ENCODE measurements at regions not wholly inside any gene's neighbourhood (a gene's known extent, or its start where the extent isn't known, plus 50 kb on each side); places are given as distances from the start of the nearest gene placed in this dataset.
"Not testable (repeated sequence)": the region's sequence is repeated elsewhere in the genome, so short reads cannot be mapped to it uniquely, and the experiment has no call there.

GRCh38 chr4:126192506-126192905 is 877.8 kb downstream of the FAT4 start:
- Mint-ChIP-seq H3K36me3 (ENCODE audit: low read depth) (no peaks in the 10 kb centered on the region), H3K4me1 (ENCODE audit: low read depth) (no peaks in the 10 kb centered on the region), H3K4me3 (no peak overlapping the region), H3K9me3 (peaks cover 33% of the 10 kb centered on the region), H3K27me3 (no peaks in the 10 kb centered on the region), H3K27ac (no peak overlapping the region)
- intact Hi-C loops (cut with micrococcal nuclease) = no loop called here

GRCh38 chr4:126201251-126202138 is 886.7 kb downstream of the FAT4 start:
- H3K4me3 Mint-ChIP-seq; H3K36me3 Mint-ChIP-seq (ENCODE audit: low read depth); H3K4me1 Mint-ChIP-seq (ENCODE audit: low read depth); H3K27ac Mint-ChIP-seq; H3K27me3 Mint-ChIP-seq; intact Hi-C loops (cut with micrococcal nuclease): not testable (repeated sequence)
- peaks cover 35% of the 10 kb centered on the region for H3K9me3 Mint-ChIP-seq

GRCh38 chr4:126202226-126202625 is 887.5 kb downstream of the FAT4 start:
- Mint-ChIP-seq H3K9me3 (peaks cover 35% of the 10 kb centered on the region), H3K27me3 (no peaks in the 10 kb centered on the region), H3K4me1 (ENCODE audit: low read depth) (no peaks in the 10 kb centered on the region), H3K27ac (no peak overlapping the region), H3K4me3 (no peak overlapping the region), H3K36me3 (ENCODE audit: low read depth) (no peaks in the 10 kb centered on the region)
- intact Hi-C loops (cut with micrococcal nuclease) = no loop called here

- H3K27ac Mint-ChIP-seq = no peak overlapping the region
- intact Hi-C loops (cut with micrococcal nuclease) = no loop called here
- H3K36me3 Mint-ChIP-seq (ENCODE audit: low read depth) = no peaks in the 10 kb centered on the region
- H3K4me3 Mint-ChIP-seq = no peak overlapping the region
- peaks cover 14% of the 10 kb centered on the region for H3K9me3 Mint-ChIP-seq
- no peaks in the 10 kb centered on the region for H3K4me1 Mint-ChIP-seq (ENCODE audit: low read depth)
- H3K27me3 Mint-ChIP-seq = no peaks in the 10 kb centered on the region
These were observed 893.2 kb downstream of the FAT4 start for GRCh38 chr4:126207910-126208309.

- Mint-ChIP-seq H3K9me3 (peaks cover 8% of the 10 kb centered on the region), H3K27ac (no peak overlapping the region), H3K36me3 (ENCODE audit: low read depth) (no peaks in the 10 kb centered on the region), H3K27me3 (no peaks in the 10 kb centered on the region), H3K4me1 (ENCODE audit: low read depth) (no peaks in the 10 kb centered on the region), H3K4me3 (no peak overlapping the region)
- intact Hi-C loops (cut with micrococcal nuclease) = no loop called here
These were observed 894.4 kb downstream of the FAT4 start for GRCh38 chr4:126209147-126209546.

GRCh38 chr4:126213996-126214395 is 899.2 kb downstream of the FAT4 start:
- intact Hi-C loops (cut with micrococcal nuclease) = no loop called here

GRCh38 chr4:126215759-126216158 is 901.0 kb downstream of the FAT4 start:
- Mint-ChIP-seq H3K27ac (no peak overlapping the region), H3K27me3 (no peaks in the 10 kb centered on the region)

More at GRCh38 chr4:126213996-126214395, 899.2 kb downstream of the FAT4 start:
- H3K4me1 Mint-ChIP-seq (ENCODE audit: low read depth) = no peaks in the 10 kb centered on the region
- no peaks in the 10 kb centered on the region for H3K27me3 Mint-ChIP-seq
- H3K27ac Mint-ChIP-seq = no peak overlapping the region
- no peak overlapping the region for H3K4me3 Mint-ChIP-seq
- H3K36me3 Mint-ChIP-seq (ENCODE audit: low read depth) = no peaks in the 10 kb centered on the region
- no peaks in the 10 kb centered on the region for H3K9me3 Mint-ChIP-seq

GRCh38 chr4:126216611-126217010 is 901.9 kb downstream of the FAT4 start:
- H3K4me1 Mint-ChIP-seq (ENCODE audit: low read depth) = no peaks in the 10 kb centered on the region
- no peaks in the 10 kb centered on the region for H3K36me3 Mint-ChIP-seq (ENCODE audit: low read depth)
- H3K4me3 Mint-ChIP-seq = no peak overlapping the region
- H3K27me3 Mint-ChIP-seq = no peaks in the 10 kb centered on the region
- intact Hi-C loops (cut with micrococcal nuclease) = no loop called here
- H3K27ac Mint-ChIP-seq = no peak overlapping the region
- H3K9me3 Mint-ChIP-seq = no peaks in the 10 kb centered on the region

More at GRCh38 chr4:126215759-126216158, 901.0 kb downstream of the FAT4 start:
- H3K9me3 Mint-ChIP-seq = no peaks in the 10 kb centered on the region
- no peaks in the 10 kb centered on the region for H3K36me3 Mint-ChIP-seq (ENCODE audit: low read depth)
- H3K4me3 Mint-ChIP-seq = no peak overlapping the region
- intact Hi-C loops (cut with micrococcal nuclease) = no loop called here
- H3K4me1 Mint-ChIP-seq (ENCODE audit: low read depth) = no peaks in the 10 kb centered on the region

GRCh38 chr4:126221282-126221681 is 906.5 kb downstream of the FAT4 start:
- Mint-ChIP-seq H3K9me3 (no peaks in the 10 kb centered on the region), H3K27ac (no peak overlapping the region), H3K4me3 (no peak overlapping the region), H3K27me3 (no peaks in the 10 kb centered on the region), H3K36me3 (ENCODE audit: low read depth) (no peaks in the 10 kb centered on the region), H3K4me1 (ENCODE audit: low read depth) (no peaks in the 10 kb centered on the region)
- intact Hi-C loops (cut with micrococcal nuclease) = no loop called here

- H3K9me3 Mint-ChIP-seq = no peaks in the 10 kb centered on the region
- intact Hi-C loops (cut with micrococcal nuclease) = no loop called here
- no peak overlapping the region for H3K4me3 Mint-ChIP-seq
- no peaks in the 10 kb centered on the region for H3K4me1 Mint-ChIP-seq (ENCODE audit: low read depth)
- H3K27me3 Mint-ChIP-seq = no peaks in the 10 kb centered on the region
- no peak overlapping the region for H3K27ac Mint-ChIP-seq
- H3K36me3 Mint-ChIP-seq (ENCODE audit: low read depth) = no peaks in the 10 kb centered on the region
These were observed 907.1 kb downstream of the FAT4 start for GRCh38 chr4:126221717-126222340.

GRCh38 chr4:126223784-126224407 is 909.1 kb downstream of the FAT4 start:
- H3K27ac Mint-ChIP-seq = no peak overlapping the region

GRCh38 chr4:126227428-126227827 is 912.7 kb downstream of the FAT4 start:
- Mint-ChIP-seq H3K27ac (no peak overlapping the region), H3K4me1 (ENCODE audit: low read depth) (no peaks in the 10 kb centered on the region), H3K36me3 (ENCODE audit: low read depth) (no peaks in the 10 kb centered on the region), H3K27me3 (no peaks in the 10 kb centered on the region), H3K4me3 (no peak overlapping the region), H3K9me3 (no peaks in the 10 kb centered on the region)
- intact Hi-C loops (cut with micrococcal nuclease) = no loop called here

More at GRCh38 chr4:126223784-126224407, 909.1 kb downstream of the FAT4 start:
- H3K4me1 Mint-ChIP-seq (ENCODE audit: low read depth) = no peaks in the 10 kb centered on the region
- H3K36me3 Mint-ChIP-seq (ENCODE audit: low read depth) = no peaks in the 10 kb centered on the region
- no peaks in the 10 kb centered on the region for H3K27me3 Mint-ChIP-seq
- H3K4me3 Mint-ChIP-seq = no peak overlapping the region
- intact Hi-C loops (cut with micrococcal nuclease) = no loop called here
- H3K9me3 Mint-ChIP-seq = no peaks in the 10 kb centered on the region

- Mint-ChIP-seq H3K4me1 (ENCODE audit: low read depth) (no peaks in the 10 kb centered on the region), H3K36me3 (ENCODE audit: low read depth) (no peaks in the 10 kb centered on the region), H3K9me3 (peaks cover 16% of the 10 kb centered on the region), H3K27me3 (no peaks in the 10 kb centered on the region), H3K27ac (no peak overlapping the region), H3K4me3 (no peak overlapping the region)
- intact Hi-C loops (cut with micrococcal nuclease) = no loop called here
These were observed 915.5 kb downstream of the FAT4 start for GRCh38 chr4:126230269-126230668.

GRCh38 chr4:126233483-126233882 is 918.7 kb downstream of the FAT4 start:
- Mint-ChIP-seq H3K27me3 (no peaks in the 10 kb centered on the region), H3K4me3 (no peak overlapping the region), H3K9me3 (peaks cover 43% of the 10 kb centered on the region), H3K27ac (no peak overlapping the region), H3K4me1 (ENCODE audit: low read depth) (no peaks in the 10 kb centered on the region), H3K36me3 (ENCODE audit: low read depth) (no peaks in the 10 kb centered on the region)
- intact Hi-C loops (cut with micrococcal nuclease) = no loop called here

Data from dendritic cell treated with granulocyte-macrophage colony-stimulating factor and Interleukin-4, amounts not matched to agents 40 ng/mL and 50 ng/mL, for 4 days (primary cell).